Upper lobe of left lung (tissue), 4 donors: ENCODE measurements at regions not wholly inside any gene's neighbourhood (a gene's known extent, or its start where the extent isn't known, plus 50 kb on each side); places are given as distances from the start of the nearest gene placed in this dataset.
"Not testable (repeated sequence)": the region's sequence is repeated elsewhere in the genome, so short reads cannot be mapped to it uniquely, and the experiment has no call there.

ENCODE experiments used
- POLR2A ChIP-seq, 4 donors: fragments of 450-650 bp; IDR thresholded peaks; one replicate each; pipeline ENCODE4 v1.5.1; 2016 to 2017; ENCODE audit warnings: antibody characterized with exemption in 4 of 4, mild to moderate bottlenecking in 2 of 4
- TF ChIP-seq, protein P1 (sequence below), 6 experiments: fragments of 450-650 bp in 4 of 6; fragments of 200-600 bp in 2 of 6; sonication (generic) in 2 of 6; IDR thresholded peaks; one replicate each; pipeline ENCODE4 v1.5.1; 2016 to 2019; ENCODE audit warnings: antibody characterized with exemption in 6 of 6

DNA sequence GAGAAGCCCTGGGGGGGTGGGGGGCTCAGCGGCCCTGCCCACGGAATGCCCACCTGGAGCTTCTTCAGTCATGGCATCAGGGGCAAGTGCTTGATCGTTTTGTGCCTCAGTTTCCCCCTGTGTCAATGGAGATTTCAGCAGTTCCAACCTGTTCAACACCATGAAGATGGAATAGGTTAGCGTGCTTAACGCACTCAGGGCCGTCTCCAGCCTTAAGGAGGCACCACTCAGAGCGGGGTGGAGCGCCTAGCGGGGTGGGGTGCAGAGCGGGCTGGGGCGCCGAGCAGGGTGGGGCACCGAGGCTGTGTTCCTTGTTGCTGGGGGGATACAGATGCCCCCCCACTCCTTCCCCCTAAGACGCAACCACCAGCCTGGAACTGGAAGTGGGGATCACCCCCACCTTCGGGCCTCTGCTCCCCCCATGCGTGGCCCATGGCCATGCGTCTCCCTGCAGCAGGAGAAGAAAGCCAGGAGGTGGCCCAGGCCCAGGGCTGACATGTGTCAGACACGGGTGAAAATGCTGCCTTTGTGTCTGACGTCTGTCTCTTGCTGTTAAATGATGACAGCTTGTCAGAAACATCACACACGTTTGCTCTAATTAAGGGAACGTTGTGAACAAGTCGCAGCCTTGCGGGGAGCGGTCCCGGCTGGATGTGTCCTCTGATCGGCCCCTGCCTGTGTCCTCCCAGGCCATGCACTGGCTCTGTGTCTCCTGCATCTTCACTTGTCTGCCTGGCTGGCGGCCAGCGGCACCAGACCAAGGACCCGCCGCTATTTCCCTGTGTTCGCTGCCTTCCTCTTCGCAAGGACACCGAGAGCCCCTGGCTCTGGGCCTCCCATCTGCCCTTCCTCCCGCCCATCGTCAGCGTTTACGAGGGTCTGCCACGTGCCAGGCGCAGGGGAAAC lies 192.1 kb downstream of the BANP start:
- TF ChIP-seq, protein P1, sequence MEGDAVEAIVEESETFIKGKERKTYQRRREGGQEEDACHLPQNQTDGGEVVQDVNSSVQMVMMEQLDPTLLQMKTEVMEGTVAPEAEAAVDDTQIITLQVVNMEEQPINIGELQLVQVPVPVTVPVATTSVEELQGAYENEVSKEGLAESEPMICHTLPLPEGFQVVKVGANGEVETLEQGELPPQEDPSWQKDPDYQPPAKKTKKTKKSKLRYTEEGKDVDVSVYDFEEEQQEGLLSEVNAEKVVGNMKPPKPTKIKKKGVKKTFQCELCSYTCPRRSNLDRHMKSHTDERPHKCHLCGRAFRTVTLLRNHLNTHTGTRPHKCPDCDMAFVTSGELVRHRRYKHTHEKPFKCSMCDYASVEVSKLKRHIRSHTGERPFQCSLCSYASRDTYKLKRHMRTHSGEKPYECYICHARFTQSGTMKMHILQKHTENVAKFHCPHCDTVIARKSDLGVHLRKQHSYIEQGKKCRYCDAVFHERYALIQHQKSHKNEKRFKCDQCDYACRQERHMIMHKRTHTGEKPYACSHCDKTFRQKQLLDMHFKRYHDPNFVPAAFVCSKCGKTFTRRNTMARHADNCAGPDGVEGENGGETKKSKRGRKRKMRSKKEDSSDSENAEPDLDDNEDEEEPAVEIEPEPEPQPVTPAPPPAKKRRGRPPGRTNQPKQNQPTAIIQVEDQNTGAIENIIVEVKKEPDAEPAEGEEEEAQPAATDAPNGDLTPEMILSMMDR (IDR thresholded peaks at IDR 0.05), result not testable (repeated sequence)
- not testable (repeated sequence) for TF ChIP-seq POLR2A (IDR thresholded peaks at IDR 0.05)
